ENCODE measurements at regions not wholly inside any gene's neighbourhood (a gene's known extent, or its start where the extent isn't known, plus 50 kb on each side); places are given as distances from the start of the nearest gene placed in this dataset.

GRCh38 chr10:65762311-65762710 lies 1163.5 kb upstream of the LRRTM3 start:
- no peak overlapping the region for H3K4me3 ChIP-seq
- Mint-ChIP-seq H3K36me3 (ENCODE audit: low read depth) (no peaks in the 10 kb centered on the region), H3K27ac (no peak overlapping the region), H3K27me3 (ENCODE audit: insufficient read depth, low read depth, poor library complexity) (peaks cover 3% of the 10 kb centered on the region), H3K9me3 (0 out of 3 replicates have a peak, but pooled peaks cover 2% of the 10 kb centered on the region), H3K4me1 (no peaks in the 10 kb centered on the region), H3K4me3 (no peak overlapping the region)
- H3K9me2 ChIP-seq (ENCODE audit: insufficient read depth): no peaks in the 10 kb centered on the region
- no peak overlapping the region for H3K27ac ChIP-seq (ENCODE audit: low read depth)
- DNase-seq (ENCODE audit: low spot score) (no peak), ATAC-seq (no peak)
- no peaks in the 10 kb centered on the region for H3K79me2 ChIP-seq (replicated peaks; ENCODE audit: insufficient read depth)
- TF ChIP-seq REST (IDR thresholded peaks at IDR 0.05; ENCODE audit: unreplicated experiment) (no peak), CREB1 (CRISPR knock-in tag; IDR thresholded peaks at IDR 0.05; ENCODE audit: low read depth) (no peak), ZNF114 (CRISPR knock-in tag; IDR thresholded peaks at IDR 0.05) (no peak), ETS1 (IDR thresholded peaks at IDR 0.05) (no peak), ZNF331 (CRISPR knock-in tag; IDR thresholded peaks at IDR 0.05; ENCODE audit: low read depth) (no peak), JUNB (IDR thresholded peaks at IDR 0.05; ENCODE audit: unreplicated experiment) (no peak), CTCF (conservative IDR thresholded peaks at IDR 0.05; ENCODE audit: low read depth in 2 of 2) (no peak), EZH2 (IDR thresholded peaks at IDR 0.05; ENCODE audit: low read depth, unreplicated experiment) (no peak), NANOG (IDR thresholded peaks at IDR 0.05; ENCODE audit: borderline replicate concordance) (no peak), STAT1 (IDR thresholded peaks at IDR 0.05; ENCODE audit: unreplicated experiment) (no peak), EZH2phosphoT487 (IDR thresholded peaks at IDR 0.05; ENCODE audit: unreplicated experiment) (no peak), POLR2AphosphoS5 (IDR thresholded peaks at IDR 0.05; ENCODE audit: low read depth) (no peak), ZNF462 (CRISPR knock-in tag; IDR thresholded peaks at IDR 0.05) (no peak)
- no peaks in the 10 kb centered on the region for H3K27me3 ChIP-seq (ENCODE audit: insufficient read depth)
- no peaks in the 10 kb centered on the region for H4K20me1 ChIP-seq (replicated peaks; ENCODE audit: insufficient read depth)
- no peaks in the 10 kb centered on the region for H3F3A ChIP-seq (replicated peaks; ENCODE audit: low read depth)
- H2AFZ ChIP-seq: no peak overlapping the region
- H3K4me2 ChIP-seq: no peak overlapping the region
- H3K36me3 ChIP-seq (ENCODE audit: insufficient read depth): no peaks in the 10 kb centered on the region
- H3K4me1 ChIP-seq (ENCODE audit: insufficient read depth): no peaks in the 10 kb centered on the region
